Fibroblast of pulmonary artery (primary cell): ENCODE measurements at regions not wholly inside any gene's neighbourhood (a gene's known extent, or its start where the extent isn't known, plus 50 kb on each side); places are given as distances from the start of the nearest gene placed in this dataset.

Source experiments
- DNase-seq: peaks from one replicate; pipeline ENCODE4 v3.0.0-alpha.2; 2010; ENCODE audit warnings: low read depth
- H3K4me3 ChIP-seq: replicated peaks from 2 replicates; pipeline ENCODE4 v1.5.1; 2011; ENCODE audit warnings: low read depth, mild to moderate bottlenecking, control low read depth, low read length, moderate library complexity
- TF ChIP-seq, protein P1 (sequence below): IDR thresholded peaks from 2 replicates; pipeline ENCODE4 v1.5.1; 2011; ENCODE audit warnings: mild to moderate bottlenecking, control low read depth, low read length, inconsistent platforms; ENCODE audit errors: missing control alignments

DNA sequence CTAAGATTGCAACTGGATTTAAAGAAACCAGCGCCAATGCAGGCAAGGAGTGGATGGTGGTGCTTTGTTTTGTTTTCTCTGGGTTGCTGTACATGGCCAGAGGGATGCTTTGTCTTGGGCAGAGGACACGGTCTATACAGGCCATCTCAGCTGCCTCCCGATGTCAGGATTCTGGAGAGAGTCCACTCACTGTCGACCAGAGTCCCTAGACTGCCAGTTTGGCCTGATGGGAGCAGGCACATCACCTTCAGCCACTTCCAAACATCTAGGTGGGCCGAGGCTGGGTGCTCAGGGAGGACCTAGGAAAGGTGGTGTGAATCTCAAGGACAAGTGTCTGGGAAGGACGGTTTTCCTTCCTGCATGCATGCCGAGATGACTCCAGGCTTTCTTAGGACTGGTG is 152.1 kb downstream of the BUB3 start:
- no peak overlapping the region for H3K4me3 ChIP-seq
- no peak for DNase-seq
- TF ChIP-seq, protein P1, sequence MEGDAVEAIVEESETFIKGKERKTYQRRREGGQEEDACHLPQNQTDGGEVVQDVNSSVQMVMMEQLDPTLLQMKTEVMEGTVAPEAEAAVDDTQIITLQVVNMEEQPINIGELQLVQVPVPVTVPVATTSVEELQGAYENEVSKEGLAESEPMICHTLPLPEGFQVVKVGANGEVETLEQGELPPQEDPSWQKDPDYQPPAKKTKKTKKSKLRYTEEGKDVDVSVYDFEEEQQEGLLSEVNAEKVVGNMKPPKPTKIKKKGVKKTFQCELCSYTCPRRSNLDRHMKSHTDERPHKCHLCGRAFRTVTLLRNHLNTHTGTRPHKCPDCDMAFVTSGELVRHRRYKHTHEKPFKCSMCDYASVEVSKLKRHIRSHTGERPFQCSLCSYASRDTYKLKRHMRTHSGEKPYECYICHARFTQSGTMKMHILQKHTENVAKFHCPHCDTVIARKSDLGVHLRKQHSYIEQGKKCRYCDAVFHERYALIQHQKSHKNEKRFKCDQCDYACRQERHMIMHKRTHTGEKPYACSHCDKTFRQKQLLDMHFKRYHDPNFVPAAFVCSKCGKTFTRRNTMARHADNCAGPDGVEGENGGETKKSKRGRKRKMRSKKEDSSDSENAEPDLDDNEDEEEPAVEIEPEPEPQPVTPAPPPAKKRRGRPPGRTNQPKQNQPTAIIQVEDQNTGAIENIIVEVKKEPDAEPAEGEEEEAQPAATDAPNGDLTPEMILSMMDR, result no peak

DNA sequence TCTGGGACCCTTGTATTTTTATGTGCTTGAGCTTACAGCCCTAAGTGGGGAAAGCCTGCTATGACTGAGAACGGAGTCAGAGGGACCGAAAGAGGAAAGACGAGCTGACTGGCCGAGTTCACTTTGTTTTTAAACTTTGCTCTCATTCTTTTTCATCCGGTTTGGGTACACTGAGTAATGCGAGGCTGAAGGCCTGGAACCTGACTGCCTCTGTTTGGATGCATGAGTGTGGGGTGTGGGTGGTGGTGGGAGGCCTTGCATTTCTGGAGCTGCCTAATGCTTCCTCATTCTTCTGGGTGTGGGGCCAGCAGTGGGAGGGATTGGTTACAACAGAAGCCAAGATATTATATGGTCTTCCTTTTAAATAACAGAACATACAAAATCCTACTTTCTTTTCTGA is 155.5 kb downstream of the BUB3 start:
- no peak overlapping the region for H3K4me3 ChIP-seq
- DNase-seq, result peak; percentile 47
- TF ChIP-seq, protein P1, result no peak

DNA sequence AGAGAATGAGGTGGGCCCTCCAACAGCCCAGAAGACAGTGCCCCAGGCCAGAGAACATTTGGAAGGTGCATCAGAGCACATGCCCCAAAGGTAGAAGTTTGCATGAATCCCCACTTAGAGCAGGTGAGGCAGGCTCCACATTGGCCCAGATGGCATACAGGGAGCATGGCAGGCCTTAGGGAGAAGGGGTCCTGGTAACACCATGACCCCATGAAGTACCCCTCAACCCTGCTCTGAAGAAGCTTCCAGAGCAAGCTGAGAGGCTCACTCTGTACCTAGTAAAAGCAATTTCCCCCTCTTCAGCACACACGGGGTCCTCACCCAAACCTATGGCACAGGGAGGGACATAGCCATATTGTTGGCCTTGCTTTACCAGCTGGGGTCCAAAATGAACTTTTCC is 162.6 kb downstream of the BUB3 start:
- no peak overlapping the region for H3K4me3 ChIP-seq
- no peak for DNase-seq
- TF ChIP-seq, protein P1, result no peak

DNA sequence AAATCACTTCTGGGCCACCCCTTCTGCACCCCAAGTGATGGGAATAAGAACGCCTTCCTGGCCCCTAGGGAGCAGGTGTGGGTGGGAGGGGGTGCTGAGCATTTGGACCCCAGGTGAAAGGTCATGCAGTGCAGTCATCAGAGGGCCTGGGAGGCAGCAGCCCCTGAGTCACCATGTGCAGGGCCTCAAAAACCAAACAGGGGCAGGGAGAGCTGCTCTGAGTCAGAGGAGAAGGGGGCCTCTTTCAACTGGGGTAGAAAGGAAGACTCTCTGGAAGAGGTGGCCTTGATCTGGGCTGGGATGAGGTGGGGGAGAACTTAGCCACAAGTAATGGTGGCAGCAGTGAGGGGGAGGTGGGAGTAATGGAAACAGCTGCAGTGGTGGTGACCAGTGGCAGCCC is 164.3 kb downstream of the BUB3 start:
- DNase-seq, result no peak
- H3K4me3 ChIP-seq, result no peak overlapping the region
- TF ChIP-seq, protein P1, result no peak

DNA sequence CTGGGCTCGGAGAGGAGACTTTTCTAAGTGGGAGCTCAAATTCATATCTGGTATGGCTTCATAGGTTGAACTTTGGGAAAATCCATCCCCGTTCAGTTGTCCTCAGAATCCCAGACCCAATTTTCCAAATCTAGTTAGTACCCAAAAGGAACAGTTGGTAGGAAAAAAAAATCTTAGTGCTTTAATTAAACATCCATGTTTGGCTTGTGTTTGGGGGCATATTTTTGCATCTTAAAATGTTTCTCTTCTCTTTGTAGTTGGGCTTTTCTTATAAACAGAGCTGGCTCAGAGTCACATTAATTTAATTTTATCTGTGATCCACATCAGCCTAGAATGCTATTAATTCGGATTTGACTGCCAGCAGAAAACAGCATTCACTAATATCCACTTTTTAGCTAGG is 165.9 kb downstream of the BUB3 start:
- H3K4me3 ChIP-seq, result no peak overlapping the region
- TF ChIP-seq, protein P1, result no peak
- no peak for DNase-seq

DNA sequence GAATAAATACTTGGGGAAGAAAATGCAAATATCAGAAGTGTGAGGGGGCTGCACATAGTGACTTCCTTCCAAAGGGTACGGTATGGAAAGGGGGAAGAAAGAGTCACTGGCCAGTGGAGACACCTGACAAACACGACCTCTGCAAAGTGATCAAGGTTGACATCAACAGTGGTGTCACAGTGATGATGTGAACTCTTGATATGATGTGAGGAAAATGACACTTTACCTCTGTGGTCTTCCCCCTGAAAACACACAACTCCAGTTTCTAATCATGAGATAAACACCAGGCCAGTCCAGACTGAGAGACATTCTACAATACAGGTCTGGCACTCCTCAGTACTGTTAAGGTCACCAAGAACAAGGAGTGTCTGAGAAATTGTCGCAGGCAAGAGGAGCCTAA is 169.7 kb downstream of the BUB3 start:
- no peak overlapping the region for H3K4me3 ChIP-seq
- no peak for DNase-seq
- TF ChIP-seq, protein P1, result no peak

DNA sequence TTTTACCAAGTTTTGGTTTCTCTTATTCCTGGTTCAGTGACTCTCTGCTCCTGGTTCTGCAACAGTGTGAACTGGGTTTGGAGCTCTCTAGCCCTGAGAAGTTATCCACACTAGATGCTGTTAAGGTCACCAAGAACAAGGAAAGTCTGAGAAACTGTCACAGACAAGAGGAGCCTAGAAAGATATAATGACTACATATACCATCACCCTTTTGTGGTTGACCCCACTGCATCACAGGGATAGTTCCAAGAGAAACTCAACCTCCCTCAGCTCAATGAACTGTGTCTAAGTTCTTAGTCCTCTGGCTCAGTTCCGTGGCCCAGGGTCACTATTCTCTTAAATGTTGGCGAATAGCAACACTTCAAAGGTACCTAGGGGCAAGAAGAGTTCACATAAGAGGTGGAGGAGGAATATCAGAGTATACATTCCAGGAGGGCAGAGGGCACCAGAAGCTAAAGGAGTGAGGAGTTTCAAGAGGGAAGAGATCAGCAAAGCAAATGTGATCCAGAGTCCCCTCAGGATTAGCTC is 171.5 kb downstream of the BUB3 start:
- TF ChIP-seq, protein P1, result no peak
- DNase-seq, result no peak
- no peak overlapping the region for H3K4me3 ChIP-seq
